ENCODE measurements at regions not wholly inside any gene's neighbourhood (a gene's known extent, or its start where the extent isn't known, plus 50 kb on each side); places are given as distances from the start of the nearest gene placed in this dataset.

- ChIA-PET POLR2A (interaction anchor here (0.6 kb wide), 1 partner anchor 173 kb away, joined by 3 read pairs; no protein-coding TSS in a partner anchor), CTCF (no interaction called here)
- Histone ChIP-seq H3K4me3 (ENCODE audit: low read depth, low read length) (no peak overlapping the region), H3K27ac (ENCODE audit: low read depth, low read length) (no peak overlapping the region), H3K27me3 (ENCODE audit: control insufficient read depth, insufficient read depth, low read length) (no peaks in the 10 kb centered on the region), H3K9me3 (ENCODE audit: control insufficient read depth, insufficient read depth, low read length) (peaks cover 16% of the 10 kb centered on the region)
- no peak for TF ChIP-seq CTCF (IDR thresholded peaks at IDR 0.05; ENCODE audit: low read depth, low read length)
- no peak for DNase-seq (ENCODE audit: low read depth, low spot score)
Observed at GRCh38 chr6:10297832-10298231, 117.0 kb downstream of the TFAP2A start.

GRCh38 chr6:10278746-10279145, 136.1 kb downstream of the TFAP2A start:
- no peak overlapping the region for H3K4me3 ChIP-seq (ENCODE audit: low read depth, low read length)
- CTCF ChIA-PET: no interaction called here
- H3K27ac ChIP-seq (ENCODE audit: low read depth, low read length): no peak overlapping the region
- no peak for DNase-seq (ENCODE audit: low read depth, low spot score)
- POLR2A ChIA-PET: no interaction called here
- no peak for TF ChIP-seq CTCF (IDR thresholded peaks at IDR 0.05; ENCODE audit: low read depth, low read length)
- H3K9me3 ChIP-seq (ENCODE audit: control insufficient read depth, insufficient read depth, low read length): peaks cover 8% of the 10 kb centered on the region
- no peaks in the 10 kb centered on the region for H3K27me3 ChIP-seq (ENCODE audit: control insufficient read depth, insufficient read depth, low read length)

- CTCF ChIA-PET: no interaction called here
- DNase-seq (ENCODE audit: low read depth, low spot score): no peak
- Histone ChIP-seq H3K9me3 (ENCODE audit: control insufficient read depth, insufficient read depth, low read length) (peaks cover 8% of the 10 kb centered on the region), H3K4me3 (ENCODE audit: low read depth, low read length) (no peak overlapping the region), H3K27me3 (ENCODE audit: control insufficient read depth, insufficient read depth, low read length) (no peaks in the 10 kb centered on the region), H3K27ac (ENCODE audit: low read depth, low read length) (no peak overlapping the region)
- POLR2A ChIA-PET: no interaction called here
- TF ChIP-seq CTCF (IDR thresholded peaks at IDR 0.05; ENCODE audit: low read depth, low read length): no peak
Observed at GRCh38 chr6:10276660-10277287, 138.1 kb downstream of the TFAP2A start.

- H3K9me3 ChIP-seq (ENCODE audit: control insufficient read depth, insufficient read depth, low read length): peaks cover 8% of the 10 kb centered on the region
Observed at GRCh38 chr6:10276106-10276505, 138.8 kb downstream of the TFAP2A start.

GRCh38 chr6:10272591-10272990, 142.3 kb downstream of the TFAP2A start:
- Histone ChIP-seq H3K4me3 (ENCODE audit: low read depth, low read length) (no peak overlapping the region), H3K27me3 (ENCODE audit: control insufficient read depth, insufficient read depth, low read length) (no peaks in the 10 kb centered on the region), H3K9me3 (ENCODE audit: control insufficient read depth, insufficient read depth, low read length) (peaks cover 10% of the 10 kb centered on the region), H3K27ac (ENCODE audit: low read depth, low read length) (no peak overlapping the region)
- ChIA-PET CTCF (no interaction called here), POLR2A (no interaction called here)
- DNase-seq (ENCODE audit: low read depth, low spot score): no peak
- TF ChIP-seq CTCF (IDR thresholded peaks at IDR 0.05; ENCODE audit: low read depth, low read length): no peak

More at GRCh38 chr6:10276106-10276505, 138.8 kb downstream of the TFAP2A start:
- Histone ChIP-seq H3K4me3 (ENCODE audit: low read depth, low read length) (no peak overlapping the region), H3K27ac (ENCODE audit: low read depth, low read length) (no peak overlapping the region), H3K27me3 (ENCODE audit: control insufficient read depth, insufficient read depth, low read length) (no peaks in the 10 kb centered on the region)
- no peak for DNase-seq (ENCODE audit: low read depth, low spot score)
- TF ChIP-seq CTCF (IDR thresholded peaks at IDR 0.05; ENCODE audit: low read depth, low read length): no peak
- CTCF ChIA-PET: no interaction called here
- POLR2A ChIA-PET: no interaction called here
